Karpas-422 (cell line): ENCODE measurements at regions not wholly inside any gene's neighbourhood (a gene's known extent, or its start where the extent isn't known, plus 50 kb on each side); places are given as distances from the start of the nearest gene placed in this dataset.

Experiments used
- DNase-seq: peaks from one replicate; pipeline ENCODE4 v3.0.0-alpha.2; 2015
- H2AFZ ChIP-seq: fragments of 200-600 bp; sonication (generic); 2 replicates; pipeline ENCODE4 v1.6.1; 2014; ENCODE audit warnings: antibody characterized with exemption, low read length, mixed read lengths
- H3K27ac ChIP-seq: fragments of 200-600 bp; sonication (generic); 2 replicates; pipeline ENCODE4 v1.5.1; 2014; ENCODE audit warnings: mild to moderate bottlenecking, low read length, moderate library complexity
- H3K27me3 ChIP-seq: fragments of 200-600 bp; sonication (generic); 2 replicates; pipeline ENCODE4 v1.6.1; 2014; ENCODE audit warnings: low read length, mixed read lengths
- H3K36me3 ChIP-seq: fragments of 200-600 bp; sonication (generic); 2 replicates; pipeline ENCODE4 v1.6.1; 2014; ENCODE audit warnings: low read length, mixed read lengths; ENCODE audit not compliant: insufficient read depth
- H3K4me1 ChIP-seq: fragments of 200-600 bp; sonication (generic); 2 replicates; pipeline ENCODE4 v1.6.1; 2014; ENCODE audit warnings: mild to moderate bottlenecking, low read length, mixed read lengths
- H3K4me2 ChIP-seq: fragments of 200-600 bp; sonication (generic); 2 replicates; pipeline ENCODE4 v1.6.1; 2014; ENCODE audit warnings: low read length, low read depth, mild to moderate bottlenecking; ENCODE audit not compliant: poor library complexity, severe bottlenecking
- H3K4me3 ChIP-seq: fragments of 200-600 bp; sonication (generic); 2 replicates; pipeline ENCODE4 v1.5.1; 2014; ENCODE audit warnings: mild to moderate bottlenecking, antibody characterized with exemption, low read length, mixed read lengths
- H3K79me2 ChIP-seq: fragments of 200-600 bp; sonication (generic); 2 replicates; pipeline ENCODE4 v1.6.1; 2014; ENCODE audit warnings: mild to moderate bottlenecking, low read length, mixed read lengths
- H3K9ac ChIP-seq: fragments of 200-600 bp; sonication (generic); 2 replicates; pipeline ENCODE4 v1.6.0; 2014; ENCODE audit warnings: low read length
- H3K9me2 ChIP-seq: fragments of 200-600 bp; sonication (generic), shearing (Covaris generic); replicated peaks from 2 replicates; pipeline ENCODE4 v1.6.0; 2014; ENCODE audit warnings: mild to moderate bottlenecking, low read length, moderate library complexity; ENCODE audit not compliant: insufficient read depth
- H3K9me3 ChIP-seq: fragments of 300-700, 200-600 bp; sonication (generic); 2 replicates; pipeline ENCODE4 v1.6.1; 2014; ENCODE audit warnings: low read length, mixed read lengths
- H4K20me1 ChIP-seq: fragments of 200-600 bp; sonication (generic); 2 replicates; pipeline ENCODE4 v1.6.1; 2014; ENCODE audit warnings: mild to moderate bottlenecking, antibody characterized with exemption, low read length, low read depth; ENCODE audit not compliant: insufficient read depth

GRCh38 chr18:68054669-68055068, 538.1 kb upstream of the DSEL start:
- Histone ChIP-seq H2AFZ (no peak overlapping the region), H3K27ac (no peak overlapping the region), H3K4me2 (no peak overlapping the region)

GRCh38 chr18:68053290-68053689, 536.8 kb upstream of the DSEL start:
- Histone ChIP-seq H3K9ac (no peak overlapping the region), H2AFZ (no peak overlapping the region), H3K9me2 (no peaks in the 10 kb centered on the region), H3K9me3 (peaks cover 42% of the 10 kb centered on the region), H3K4me2 (no peak overlapping the region), H3K79me2 (no peaks in the 10 kb centered on the region), H4K20me1 (no peaks in the 10 kb centered on the region), H3K4me1 (no peaks in the 10 kb centered on the region), H3K36me3 (no peaks in the 10 kb centered on the region), H3K4me3 (no peak overlapping the region), H3K27ac (no peak overlapping the region), H3K27me3 (no peaks in the 10 kb centered on the region)
- no peak for DNase-seq

More at GRCh38 chr18:68054669-68055068, 538.1 kb upstream of the DSEL start:
- H3K27me3 ChIP-seq: no peaks in the 10 kb centered on the region
- H3K36me3 ChIP-seq: no peaks in the 10 kb centered on the region
- H3K4me3 ChIP-seq: no peak overlapping the region
- no peaks in the 10 kb centered on the region for H3K4me1 ChIP-seq
- DNase-seq: no peak
- H3K9ac ChIP-seq: no peak overlapping the region
- H3K79me2 ChIP-seq: no peaks in the 10 kb centered on the region
- H3K9me2 ChIP-seq: no peaks in the 10 kb centered on the region
- H4K20me1 ChIP-seq: no peaks in the 10 kb centered on the region
- peaks cover 38% of the 10 kb centered on the region for H3K9me3 ChIP-seq

DNA sequence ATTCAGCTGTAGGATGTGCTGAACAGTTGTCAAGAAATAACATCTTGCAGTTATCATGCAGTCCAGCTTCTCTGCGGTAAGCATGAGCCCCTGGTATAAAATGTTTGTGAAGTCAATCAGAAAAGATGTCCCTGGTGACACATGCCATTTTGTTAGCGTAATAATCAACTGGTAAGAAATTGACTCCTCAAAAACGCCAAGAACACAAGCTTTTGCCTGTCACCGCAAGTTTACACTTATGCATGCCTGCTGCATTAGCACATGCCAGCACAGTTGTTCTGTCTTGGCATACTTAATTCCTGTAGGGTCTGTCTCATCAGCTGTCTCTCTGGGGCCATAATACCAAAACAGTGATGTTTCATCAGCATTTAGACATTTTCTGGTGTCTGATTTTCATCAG, 524.8 kb upstream of the DSEL start:
- H2AFZ ChIP-seq: no peak overlapping the region
- H3K27ac ChIP-seq: no peak overlapping the region
- H3K79me2 ChIP-seq: no peaks in the 10 kb centered on the region
- no peak overlapping the region for H3K4me2 ChIP-seq
- no peaks in the 10 kb centered on the region for H4K20me1 ChIP-seq
- H3K27me3 ChIP-seq: no peaks in the 10 kb centered on the region
- no peak for DNase-seq
- no peaks in the 10 kb centered on the region for H3K4me1 ChIP-seq
- no peak overlapping the region for H3K9ac ChIP-seq
- peaks cover 48% of the 10 kb centered on the region for H3K9me3 ChIP-seq
- H3K36me3 ChIP-seq: no peaks in the 10 kb centered on the region
- no peaks in the 10 kb centered on the region; the same call in 1 of the 2 replicates for H3K9me2 ChIP-seq
- H3K4me3 ChIP-seq: no peak overlapping the region

- Histone ChIP-seq H2AFZ (no peak overlapping the region), H3K9me3 (peaks cover 45% of the 10 kb centered on the region), H3K4me2 (no peak overlapping the region), H3K9ac (no peak overlapping the region), H3K9me2 (no peaks in the 10 kb centered on the region), H3K36me3 (no peaks in the 10 kb centered on the region), H3K27ac (no peak overlapping the region), H3K4me1 (no peaks in the 10 kb centered on the region), H3K79me2 (no peaks in the 10 kb centered on the region), H4K20me1 (no peaks in the 10 kb centered on the region), H3K4me3 (no peak overlapping the region), H3K27me3 (no peaks in the 10 kb centered on the region)
- DNase-seq: no peak
These were observed 523.7 kb upstream of the DSEL start for GRCh38 chr18:68040198-68040597.

- Histone ChIP-seq H3K9me3 (peaks cover 53% of the 10 kb centered on the region), H3K4me1 (no peaks in the 10 kb centered on the region), H2AFZ (no peak overlapping the region), H3K4me3 (no peak overlapping the region), H3K27me3 (no peaks in the 10 kb centered on the region), H3K79me2 (no peaks in the 10 kb centered on the region), H3K4me2 (no peak overlapping the region), H3K36me3 (no peaks in the 10 kb centered on the region), H3K9ac (no peak overlapping the region), H3K27ac (no peak overlapping the region), H3K9me2 (no peaks in the 10 kb centered on the region), H4K20me1 (no peaks in the 10 kb centered on the region)
- DNase-seq: no peak
These were observed 519.4 kb upstream of the DSEL start for GRCh38 chr18:68035774-68036522.

DNA sequence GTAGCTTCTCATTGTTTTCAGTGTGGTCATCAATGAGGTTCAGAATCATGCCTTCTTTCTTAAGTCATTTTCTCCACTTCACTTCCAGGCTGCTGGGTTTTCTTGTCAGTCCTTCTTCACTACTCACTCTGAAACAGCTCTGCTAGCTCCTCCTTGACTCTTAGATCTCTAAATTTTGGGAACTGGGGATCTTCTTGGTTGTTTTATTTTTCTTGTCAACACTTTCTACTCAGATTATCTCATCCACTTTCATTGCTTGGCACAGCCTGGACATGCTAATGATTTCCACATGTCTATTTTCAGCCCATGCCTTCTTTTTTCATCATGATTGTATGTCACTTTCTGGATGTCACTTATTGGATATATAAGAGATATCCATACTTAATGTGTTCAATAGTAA, 517.8 kb upstream of the DSEL start:
- no peaks in the 10 kb centered on the region for H3K4me1 ChIP-seq
- H2AFZ ChIP-seq: no peak overlapping the region
- H3K4me2 ChIP-seq: no peak overlapping the region
- no peaks in the 10 kb centered on the region for H3K9me2 ChIP-seq
- H3K9ac ChIP-seq: no peak overlapping the region
- H3K27ac ChIP-seq: no peak overlapping the region
- no peaks in the 10 kb centered on the region for H3K36me3 ChIP-seq
- no peak for DNase-seq
- no peaks in the 10 kb centered on the region for H4K20me1 ChIP-seq
- H3K9me3 ChIP-seq: peaks cover 46% of the 10 kb centered on the region
- no peaks in the 10 kb centered on the region for H3K27me3 ChIP-seq
- no peak overlapping the region for H3K4me3 ChIP-seq
- H3K79me2 ChIP-seq: no peaks in the 10 kb centered on the region

DNA sequence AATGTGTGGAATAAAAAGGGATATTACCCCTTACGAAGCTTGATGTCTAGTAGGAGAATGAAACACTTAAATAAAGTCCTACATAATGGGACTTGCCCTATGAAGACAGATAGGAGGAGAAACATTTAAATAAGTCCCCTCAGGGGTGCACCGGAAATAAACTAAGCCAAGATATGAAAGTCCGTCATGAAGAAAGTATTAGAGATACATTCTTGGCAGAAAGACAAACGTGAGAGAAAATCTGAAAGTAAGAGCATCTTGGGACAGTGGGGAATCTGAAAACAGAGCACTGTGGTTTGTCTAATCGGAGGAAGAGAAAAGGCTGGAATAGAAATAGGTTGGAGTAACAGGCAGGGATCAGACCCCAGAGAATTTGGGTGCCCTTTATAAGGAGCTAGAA, 516.9 kb upstream of the DSEL start:
- Histone ChIP-seq H2AFZ (no peak overlapping the region), H3K27me3 (no peaks in the 10 kb centered on the region), H3K9me3 (peaks cover 44% of the 10 kb centered on the region), H3K27ac (no peak overlapping the region), H3K4me3 (no peak overlapping the region), H3K9ac (no peak overlapping the region), H3K4me1 (no peaks in the 10 kb centered on the region), H3K9me2 (no peaks in the 10 kb centered on the region), H3K36me3 (no peaks in the 10 kb centered on the region), H3K4me2 (no peak overlapping the region), H3K79me2 (no peaks in the 10 kb centered on the region), H4K20me1 (no peaks in the 10 kb centered on the region)
- no peak for DNase-seq

DNA sequence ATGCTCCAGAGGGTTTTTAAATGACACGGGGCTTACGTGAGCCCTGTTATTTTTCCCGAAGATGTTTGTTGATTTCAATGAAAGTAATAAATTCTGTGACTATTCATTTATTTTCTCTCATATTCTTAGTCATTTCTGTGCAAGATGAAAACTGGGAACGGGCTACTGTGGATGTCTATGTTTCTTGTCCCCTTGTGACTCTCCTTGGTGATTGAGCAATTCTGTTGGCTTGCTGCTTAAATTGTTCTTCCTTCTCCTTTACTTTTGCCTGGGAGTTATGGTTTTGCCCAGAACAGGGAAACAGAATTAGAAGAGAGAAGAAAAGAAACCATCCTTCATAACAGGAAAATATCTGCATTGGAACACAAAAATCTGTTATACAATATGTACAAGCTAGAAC, 508.2 kb upstream of the DSEL start:
- Histone ChIP-seq H2AFZ (no peak overlapping the region), H3K79me2 (no peaks in the 10 kb centered on the region)

More for the DNA sequence above, 508.2 kb upstream of the DSEL start:
- H3K27me3 ChIP-seq: no peaks in the 10 kb centered on the region
- no peak overlapping the region for H3K9ac ChIP-seq
- H3K4me3 ChIP-seq: no peak overlapping the region
- no peak for DNase-seq
- H3K4me2 ChIP-seq: no peak overlapping the region
- H3K9me2 ChIP-seq: no peaks in the 10 kb centered on the region
- H3K4me1 ChIP-seq: no peaks in the 10 kb centered on the region
- no peaks in the 10 kb centered on the region for H3K36me3 ChIP-seq
- H3K9me3 ChIP-seq: peaks cover 47% of the 10 kb centered on the region
- H4K20me1 ChIP-seq: no peaks in the 10 kb centered on the region
- H3K27ac ChIP-seq: no peak overlapping the region
